HepG2 (cell line): ENCODE measurements at regions not wholly inside any gene's neighbourhood (a gene's known extent, or its start where the extent isn't known, plus 50 kb on each side); places are given as distances from the start of the nearest gene placed in this dataset.

ENCODE experiments used
- EZH2 ChIP-seq: conservative IDR thresholded peaks from 2 replicates; pipeline ENCODE4 v1.6.1; 2012; ENCODE audit warnings: mild to moderate bottlenecking, low read depth, low read length, moderate library complexity
- NFE2L1 ChIP-seq: sonication (generic); formaldehyde crosslinking; IDR thresholded peaks from 2 replicates; pipeline ENCODE4 v1.4.0; 2020; ENCODE audit warnings: missing genetic modification reagents, mild to moderate bottlenecking, borderline replicate concordance
- SMC3 ChIP-seq: IDR thresholded peaks from 2 replicates; pipeline ENCODE4 v1.6.1; 2011; ENCODE audit warnings: low read length, improper control_type of control experiment
- ZNF83 ChIP-seq: sonication (generic); formaldehyde crosslinking; IDR thresholded peaks from 2 replicates; pipeline ENCODE4 v1.4.0; 2020; ENCODE audit warnings: missing genetic modification reagents, mild to moderate bottlenecking, borderline replicate concordance

DNA sequence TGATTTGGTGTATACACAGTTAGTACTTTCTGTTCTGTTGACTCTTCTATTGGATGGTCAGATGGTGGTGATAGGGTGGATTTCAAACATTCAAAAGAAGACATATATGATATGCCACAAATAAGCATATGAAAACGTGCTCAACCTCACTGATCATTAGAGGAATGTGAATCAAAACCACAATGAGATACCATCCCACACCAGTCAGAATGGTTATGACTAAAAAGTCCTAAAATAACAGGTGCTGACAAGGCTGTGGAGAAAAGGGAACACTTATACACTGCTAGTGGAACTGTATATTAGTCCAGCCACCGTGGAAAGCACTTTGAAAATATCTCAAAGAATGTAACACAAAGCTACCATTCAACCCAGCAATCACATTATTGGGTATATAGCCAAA, 425.5 kb downstream of the C12orf50 start:
- no peak for TF ChIP-seq EZH2
- TF ChIP-seq ZNF83 (CRISPR knock-in tag), result no peak
- no peak for TF ChIP-seq SMC3
- TF ChIP-seq NFE2L1, result no peak
